ENCODE measurements at regions not wholly inside any gene's neighbourhood (a gene's known extent, or its start where the extent isn't known, plus 50 kb on each side); places are given as distances from the start of the nearest gene placed in this dataset.
"Not testable (repeated sequence)": the region's sequence is repeated elsewhere in the genome, so short reads cannot be mapped to it uniquely, and the experiment has no call there.

DNA sequence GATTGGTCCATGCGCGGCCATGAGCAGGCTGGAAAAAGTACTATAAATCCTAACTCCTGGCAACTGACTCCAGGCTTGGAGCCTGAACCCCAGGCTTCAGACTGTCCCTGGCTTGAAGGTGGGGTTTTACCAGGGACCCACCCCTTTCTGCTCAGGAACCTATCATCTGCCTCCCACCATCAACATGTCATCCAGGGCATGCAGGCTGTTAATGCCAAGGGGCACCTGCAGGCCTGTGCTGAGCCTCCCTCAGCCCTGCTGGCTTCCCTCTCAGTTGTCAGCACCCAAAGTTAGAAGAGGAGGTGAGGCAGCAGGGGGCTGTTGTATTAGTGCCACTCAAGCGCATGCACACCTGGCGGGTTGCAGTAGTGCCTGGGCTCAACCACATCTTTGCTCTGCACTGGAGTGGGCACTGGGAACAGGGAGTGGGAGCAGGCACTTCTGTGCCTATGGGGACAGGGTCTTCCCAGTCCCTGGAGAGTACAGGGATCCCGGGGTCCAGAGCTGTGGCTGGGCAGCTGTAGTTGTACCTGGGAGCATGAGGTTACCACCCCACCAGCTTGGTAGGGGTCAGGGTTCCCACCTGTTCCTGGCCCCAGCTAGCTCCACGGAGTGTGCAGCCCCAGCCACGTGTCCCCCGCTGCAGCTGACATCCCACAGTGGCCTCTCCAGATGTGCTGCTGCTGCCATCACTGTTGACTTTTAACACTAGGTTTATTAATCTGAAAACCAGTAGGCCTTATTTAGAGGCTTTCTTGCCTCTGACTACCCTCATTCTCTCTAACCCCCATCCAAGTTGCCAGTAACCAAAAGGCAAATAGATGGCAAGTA lies 306.2 kb upstream of the RIOK2 start:
- DNase-seq: no peak

- DNase-seq: no peak
Observed at GRCh38 chr5:97494465-97494864, 311.4 kb upstream of the RIOK2 start.

GRCh38 chr5:97495301-97495700 lies 312.3 kb upstream of the RIOK2 start:
- DNase-seq: no peak

DNA sequence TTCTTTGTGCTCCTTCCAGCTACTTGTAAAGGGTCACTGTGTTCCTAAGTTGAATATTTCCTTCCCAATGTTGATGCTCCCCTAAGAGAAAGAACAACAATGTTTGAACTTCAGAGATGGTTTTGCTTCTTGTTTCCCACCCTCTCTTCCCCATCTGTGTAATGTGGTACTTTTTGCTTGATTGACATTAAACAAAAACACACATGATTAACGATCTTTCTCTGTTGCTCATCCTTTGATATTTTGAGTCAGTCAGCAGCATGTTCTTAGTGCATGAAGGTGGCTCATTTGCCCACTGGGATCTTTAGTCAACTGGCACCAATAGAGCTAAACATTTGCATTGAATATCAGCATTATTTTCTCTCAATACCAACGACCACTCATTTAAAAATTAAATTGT lies 313.0 kb upstream of the RIOK2 start:
- no peak for DNase-seq

DNA sequence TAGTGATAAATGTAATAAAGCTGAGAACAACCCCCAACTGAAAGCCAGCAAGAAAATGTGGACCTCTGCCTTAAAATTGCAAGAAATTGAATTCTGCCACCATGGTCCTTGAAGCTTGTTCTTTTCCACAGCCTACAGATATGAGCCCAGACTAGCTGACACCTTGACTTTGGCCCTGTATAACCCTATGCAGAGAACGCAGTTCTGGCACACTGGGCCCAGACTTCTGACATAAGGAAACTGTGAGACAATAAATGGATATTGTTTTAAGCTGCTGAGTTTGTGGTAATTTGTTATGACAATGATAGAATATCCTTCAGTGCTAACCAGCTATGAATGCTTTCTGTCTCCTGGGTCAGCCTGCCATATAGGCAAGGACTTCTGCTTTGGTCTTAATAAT lies 315.6 kb upstream of the RIOK2 start:
- no peak for DNase-seq

DNA sequence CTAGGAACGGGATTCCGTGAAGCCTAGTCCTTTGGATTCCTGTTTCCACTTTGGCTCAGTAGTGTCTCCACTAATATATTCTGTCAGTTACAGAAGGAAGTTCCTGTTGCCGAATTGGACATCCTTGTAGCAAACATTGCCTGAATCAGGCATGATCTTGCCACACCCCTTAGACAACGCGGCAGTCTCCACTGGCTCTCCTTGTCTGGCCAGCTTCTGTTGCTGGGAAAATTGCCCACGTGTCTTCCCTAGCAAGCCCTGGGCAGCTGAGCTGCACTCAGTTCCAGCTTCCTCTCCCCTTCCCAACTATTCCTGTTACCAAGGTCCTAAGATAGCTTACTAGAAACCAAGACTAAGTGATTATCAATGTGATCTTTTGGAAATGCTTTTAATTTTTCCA lies 316.6 kb upstream of the RIOK2 start:
- DNase-seq: no peak

- no peak for DNase-seq
Observed at GRCh38 chr5:97501286-97501964, 318.4 kb upstream of the RIOK2 start.

DNA sequence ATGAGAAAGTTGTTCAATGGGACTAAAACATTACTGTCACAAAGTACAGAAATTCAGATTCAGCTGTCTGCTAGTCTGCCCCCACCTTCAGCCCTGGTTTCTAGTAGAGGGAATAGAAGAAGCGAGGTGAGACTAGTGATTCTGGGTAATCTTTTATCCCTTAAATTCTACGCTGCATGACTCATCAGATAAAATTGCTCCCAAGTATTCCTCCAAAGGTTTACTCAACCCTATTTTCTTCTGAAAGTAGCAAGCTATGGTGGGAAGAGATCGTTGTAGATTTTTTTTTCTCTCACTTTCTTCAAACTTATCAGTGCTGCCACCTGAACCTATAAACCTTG lies 318.9 kb upstream of the RIOK2 start:
- DNase-seq: no peak

DNA sequence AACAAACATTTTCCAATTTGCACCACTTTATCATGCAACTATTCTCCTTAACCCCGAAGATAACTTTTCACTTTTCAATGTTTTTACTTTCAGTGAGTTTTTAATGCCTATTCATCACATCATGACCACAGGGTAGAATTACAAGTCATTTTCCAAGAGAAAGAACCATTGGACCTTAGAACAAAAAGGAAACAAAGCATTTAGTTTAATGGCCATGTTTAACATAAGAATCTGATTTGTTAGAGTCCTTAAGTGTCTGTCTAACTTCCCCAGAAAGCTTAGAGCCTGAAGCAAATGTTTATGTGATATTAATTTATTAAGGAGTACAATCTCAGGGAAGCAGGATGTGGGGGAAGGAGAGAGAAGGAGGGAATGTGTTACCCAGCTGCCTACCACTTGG lies 325.8 kb upstream of the RIOK2 start:
- DNase-seq: no peak

GRCh38 chr5:97519565-97519964 lies 336.5 kb upstream of the RIOK2 start:
- DNase-seq: not testable (repeated sequence)

- not testable (repeated sequence) for DNase-seq
Observed at GRCh38 chr5:97523336-97523735, 340.3 kb upstream of the RIOK2 start.

- DNase-seq: no peak
Observed at GRCh38 chr5:97525780-97526179, 342.7 kb upstream of the RIOK2 start.

DNA sequence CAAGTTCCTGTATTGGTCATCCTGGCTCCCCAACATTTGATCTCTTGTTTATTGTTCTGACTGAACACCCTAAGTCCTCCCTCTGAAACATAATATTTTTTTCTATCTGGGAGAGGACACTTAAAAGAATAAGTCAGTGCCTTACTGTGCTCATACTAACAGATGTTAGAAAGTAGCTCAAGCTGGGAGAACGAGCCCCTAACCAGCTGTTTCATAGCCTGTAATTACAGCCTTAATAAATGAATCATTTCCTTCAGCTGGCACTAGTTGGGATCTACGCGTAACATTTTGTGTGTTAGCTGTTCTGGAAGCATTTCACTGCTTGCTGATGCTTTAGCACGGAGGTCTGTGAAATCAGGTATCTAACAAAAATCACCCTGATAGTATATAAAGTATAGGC lies 345.9 kb upstream of the RIOK2 start:
- no peak for DNase-seq

DNA sequence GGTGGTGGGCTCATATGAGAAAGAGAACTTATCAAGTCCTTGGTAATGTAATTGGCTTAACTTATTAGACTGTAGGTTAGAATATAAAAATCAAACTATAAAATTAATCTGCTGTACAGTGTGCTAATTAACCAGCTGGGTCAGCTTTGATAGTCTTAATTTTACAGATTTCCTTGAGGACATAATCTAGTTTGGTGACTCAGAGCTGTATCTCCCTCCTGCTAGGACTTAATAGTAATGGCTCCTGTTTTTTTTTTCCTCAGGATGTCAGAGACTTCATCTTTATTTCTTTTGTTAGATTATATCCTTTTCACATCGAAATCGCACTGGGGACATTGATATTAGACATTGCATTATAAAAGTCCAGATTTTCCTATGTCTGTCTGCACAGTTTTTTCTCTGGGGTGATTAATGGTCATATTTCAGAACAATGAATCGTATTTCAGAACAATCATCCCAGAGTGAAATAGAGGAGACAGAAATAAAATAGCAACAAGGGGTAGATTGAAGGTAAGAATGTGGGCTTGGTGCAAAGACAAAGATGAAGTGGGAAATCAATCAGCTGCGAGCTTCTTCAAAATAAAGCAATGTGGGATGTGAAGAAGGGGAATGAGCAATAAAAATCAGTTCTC lies 346.4 kb upstream of the RIOK2 start:
- DNase-seq: no peak

GRCh38 chr5:97531549-97531948 lies 348.5 kb upstream of the RIOK2 start:
- no peak for DNase-seq

DNA sequence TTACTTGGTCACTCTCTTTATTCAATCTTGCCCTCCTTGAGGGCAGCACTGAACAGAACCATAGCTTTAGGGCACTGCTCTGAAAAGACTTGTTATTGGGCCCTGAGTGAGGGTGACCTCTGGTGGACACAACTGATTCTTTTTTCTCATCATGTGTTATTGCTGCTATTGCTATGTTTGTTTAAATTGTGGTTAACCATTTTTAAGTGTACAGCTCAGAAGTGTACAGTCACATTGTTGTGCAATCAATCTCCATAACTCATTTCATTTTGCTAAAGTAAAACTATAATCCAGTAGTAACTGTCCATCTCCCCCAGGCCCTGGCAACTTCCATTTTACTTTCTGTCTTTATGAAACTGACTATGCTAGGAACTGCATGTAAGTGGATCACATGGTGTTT lies 351.1 kb upstream of the RIOK2 start:
- DNase-seq: peak; percentile 1 to 33

DNA sequence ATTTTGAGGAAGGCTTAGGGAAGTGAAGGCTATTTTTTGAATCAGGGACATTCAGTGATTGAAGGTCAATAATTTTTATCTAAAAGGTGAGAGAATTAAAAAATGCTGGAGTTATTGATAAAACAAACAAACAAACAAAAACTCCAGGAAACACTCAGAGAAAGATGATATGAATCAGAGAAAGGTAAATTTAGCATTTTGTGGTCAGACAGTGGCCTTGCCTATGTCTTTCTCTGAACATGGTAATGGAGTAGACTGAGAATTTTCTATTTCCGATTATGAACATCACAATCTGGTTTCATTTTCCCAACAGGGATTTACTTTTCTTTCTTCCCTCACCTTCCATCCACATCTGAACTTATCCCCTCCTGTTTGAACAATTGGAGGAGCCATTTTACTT lies 353.6 kb upstream of the RIOK2 start:
- DNase-seq: no peak

- no peak for DNase-seq
Observed at GRCh38 chr5:97538912-97539311, 355.9 kb upstream of the RIOK2 start.

- DNase-seq: no peak
Observed at GRCh38 chr5:97541864-97542263, 358.8 kb upstream of the RIOK2 start.

DNA sequence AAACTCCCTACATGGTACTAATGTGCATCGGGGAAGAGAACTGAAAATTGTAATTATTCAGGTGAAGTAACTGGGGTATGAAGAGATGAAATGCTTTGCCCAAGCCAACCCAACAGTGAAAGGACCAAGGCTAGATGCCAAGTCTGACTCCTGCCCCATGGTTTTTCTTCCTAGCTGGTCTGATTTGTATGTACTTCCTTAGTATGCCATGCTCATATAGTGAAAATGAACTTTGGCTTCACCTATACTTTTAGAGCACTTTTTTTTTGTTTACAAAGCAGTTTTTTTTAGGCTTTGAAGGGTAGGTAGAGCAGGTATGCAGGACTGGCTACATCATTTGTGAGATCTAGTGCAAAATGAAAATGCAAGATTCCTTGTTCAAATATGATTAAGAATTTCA lies 359.4 kb upstream of the RIOK2 start:
- DNase-seq: no peak

DNA sequence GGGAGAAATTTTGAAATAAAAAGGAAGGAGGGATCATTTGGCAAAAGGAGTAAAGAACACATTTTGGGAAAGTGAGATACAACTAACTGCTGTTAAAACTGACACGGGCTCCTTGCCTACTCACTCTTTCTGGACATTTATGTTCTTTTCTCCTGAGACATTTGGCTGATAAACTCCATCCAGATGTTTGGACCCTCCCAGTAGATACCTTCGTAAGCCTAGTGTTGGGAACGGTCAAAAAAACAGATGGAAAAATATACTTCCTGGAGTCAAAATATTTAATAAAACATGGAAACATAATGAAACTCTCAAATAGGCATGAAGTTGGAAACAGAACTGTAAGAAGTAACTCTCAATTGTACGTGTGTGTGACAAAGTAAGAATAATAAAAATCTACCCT lies 360.1 kb upstream of the RIOK2 start:
- no peak for DNase-seq

GRCh38 chr5:97544240-97544639 lies 361.2 kb upstream of the RIOK2 start:
- no peak for DNase-seq

DNA sequence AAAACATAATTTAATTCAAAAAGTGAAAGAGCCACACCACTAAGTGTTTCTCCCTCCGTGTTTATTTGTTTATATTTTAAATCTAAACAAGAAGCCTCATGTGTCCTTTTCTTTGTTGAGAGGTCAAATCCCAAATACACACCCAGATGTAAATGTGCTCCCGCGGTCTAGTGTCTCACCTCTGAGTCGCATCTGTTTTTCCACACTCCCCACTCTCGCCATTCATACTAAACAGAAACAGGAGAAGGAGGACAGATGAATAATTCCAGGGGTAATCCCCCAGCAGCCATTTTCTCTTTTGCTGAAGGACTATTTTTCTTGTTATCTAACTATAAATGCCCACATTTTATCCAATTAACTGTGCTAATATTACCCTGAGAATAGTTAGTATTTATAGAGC lies 361.6 kb upstream of the RIOK2 start:
- no peak for DNase-seq

- DNase-seq: no peak
Observed at GRCh38 chr5:97545446-97545845, 362.4 kb upstream of the RIOK2 start.
